ENCODE measurements at regions not wholly inside any gene's neighbourhood (a gene's known extent, or its start where the extent isn't known, plus 50 kb on each side); places are given as distances from the start of the nearest gene placed in this dataset.

- ChIA-PET POLR2A (ENCODE audit: low non-redundant PET) (no interaction called here), CTCF (no interaction called here)
- no peak for DNase-seq (ENCODE audit: low spot score)
- TF ChIP-seq, protein P1, sequence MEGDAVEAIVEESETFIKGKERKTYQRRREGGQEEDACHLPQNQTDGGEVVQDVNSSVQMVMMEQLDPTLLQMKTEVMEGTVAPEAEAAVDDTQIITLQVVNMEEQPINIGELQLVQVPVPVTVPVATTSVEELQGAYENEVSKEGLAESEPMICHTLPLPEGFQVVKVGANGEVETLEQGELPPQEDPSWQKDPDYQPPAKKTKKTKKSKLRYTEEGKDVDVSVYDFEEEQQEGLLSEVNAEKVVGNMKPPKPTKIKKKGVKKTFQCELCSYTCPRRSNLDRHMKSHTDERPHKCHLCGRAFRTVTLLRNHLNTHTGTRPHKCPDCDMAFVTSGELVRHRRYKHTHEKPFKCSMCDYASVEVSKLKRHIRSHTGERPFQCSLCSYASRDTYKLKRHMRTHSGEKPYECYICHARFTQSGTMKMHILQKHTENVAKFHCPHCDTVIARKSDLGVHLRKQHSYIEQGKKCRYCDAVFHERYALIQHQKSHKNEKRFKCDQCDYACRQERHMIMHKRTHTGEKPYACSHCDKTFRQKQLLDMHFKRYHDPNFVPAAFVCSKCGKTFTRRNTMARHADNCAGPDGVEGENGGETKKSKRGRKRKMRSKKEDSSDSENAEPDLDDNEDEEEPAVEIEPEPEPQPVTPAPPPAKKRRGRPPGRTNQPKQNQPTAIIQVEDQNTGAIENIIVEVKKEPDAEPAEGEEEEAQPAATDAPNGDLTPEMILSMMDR (conservative IDR thresholded peaks at IDR 0.05; ENCODE audit: low read depth): no peak
- no peak overlapping the region for H3K27ac ChIP-seq
These were observed 315.8 kb upstream of the TEX13C start for GRCh38 chrX:125003746-125004446.

GRCh38 chrX:125004799-125005198 lies 314.9 kb upstream of the TEX13C start:
- ChIA-PET POLR2A (ENCODE audit: low non-redundant PET) (no interaction called here), CTCF (no interaction called here)
- peak; percentile 3 for DNase-seq (ENCODE audit: low spot score)
- TF ChIP-seq, protein P1 (conservative IDR thresholded peaks at IDR 0.05; ENCODE audit: low read depth): no peak
- H3K27ac ChIP-seq: no peak overlapping the region

GRCh38 chrX:125005863-125006262 lies 313.8 kb upstream of the TEX13C start:
- CTCF ChIA-PET: no interaction called here
- POLR2A ChIA-PET (ENCODE audit: low non-redundant PET): no interaction called here
- TF ChIP-seq, protein P1 (conservative IDR thresholded peaks at IDR 0.05; ENCODE audit: low read depth): no peak
- no peak overlapping the region for H3K27ac ChIP-seq
- DNase-seq (ENCODE audit: low spot score): no peak

GRCh38 chrX:125006704-125007103 lies 313.0 kb upstream of the TEX13C start:
- no peak overlapping the region for H3K27ac ChIP-seq
- ChIA-PET CTCF (interaction anchor here (0.7 kb wide), 1 partner anchor 50 kb away, joined by 4 read pairs; no protein-coding TSS in a partner anchor), POLR2A (ENCODE audit: low non-redundant PET) (no interaction called here)
- DNase-seq (ENCODE audit: low spot score): no peak
- TF ChIP-seq, protein P1 (conservative IDR thresholded peaks at IDR 0.05; ENCODE audit: low read depth): no peak

GRCh38 chrX:125012585-125012984 lies 307.1 kb upstream of the TEX13C start:
- POLR2A ChIA-PET (ENCODE audit: low non-redundant PET): no interaction called here
- CTCF ChIA-PET: no interaction called here
- TF ChIP-seq, protein P1 (conservative IDR thresholded peaks at IDR 0.05; ENCODE audit: low read depth): no peak
- H3K27ac ChIP-seq: no peak overlapping the region
- DNase-seq (ENCODE audit: low spot score): no peak

DNA sequence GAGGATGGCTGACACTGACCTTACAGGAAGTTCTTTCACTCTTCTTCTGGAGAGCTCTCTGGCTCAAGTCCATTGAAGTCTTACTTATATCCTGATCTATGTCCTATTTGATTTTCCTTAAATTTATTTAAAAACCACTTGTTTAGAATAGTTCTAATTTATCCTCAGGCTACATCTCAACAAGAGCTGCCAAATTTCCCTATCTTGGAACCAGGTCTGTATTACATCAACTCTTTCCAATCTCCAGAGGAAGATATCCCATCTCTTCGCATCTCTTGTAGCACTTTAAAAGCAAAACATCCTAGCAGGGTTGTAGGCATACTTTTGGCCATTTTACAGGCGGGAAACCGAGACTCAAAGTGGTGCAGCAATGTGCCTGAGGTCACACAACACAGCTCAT lies 290.5 kb upstream of the TEX13C start:
- CTCF ChIA-PET: interaction anchor here (0.6 kb wide), 1 partner anchor 19 kb away, joined by 7 read pairs; no protein-coding TSS in a partner anchor
- POLR2A ChIA-PET (ENCODE audit: low non-redundant PET): no interaction called here
- no peak for DNase-seq (ENCODE audit: low spot score)
- H3K27ac ChIP-seq: no peak overlapping the region
- TF ChIP-seq, protein P1 (conservative IDR thresholded peaks at IDR 0.05; ENCODE audit: low read depth): no peak
